Uterus (tissue), 3 donors: ENCODE measurements at regions not wholly inside any gene's neighbourhood (a gene's known extent, or its start where the extent isn't known, plus 50 kb on each side); places are given as distances from the start of the nearest gene placed in this dataset.

Experiments used
- DNase-seq, 2 donors: peaks; one replicate each; pipeline ENCODE4 v3.0.0-alpha.2; 2019 to 2020
- H3K27ac ChIP-seq, 2 donors: fragments of 200-600 bp; sonication (generic); 1 replicate in 1 of 2; 2 replicates in 1 of 2; pipeline ENCODE4 v1.5.1; 2016 to 2018
- H3K27me3 ChIP-seq, 2 donors: fragments of 200-600 bp; sonication (generic); one replicate each; pipeline ENCODE4 v1.5.1; 2018 to 2019; ENCODE audit warnings: control low read depth in 1 of 2
- H3K36me3 ChIP-seq, 2 donors: fragments of 200-600 bp; sonication (generic); one replicate each; pipeline ENCODE4 v1.5.1; 2019; ENCODE audit warnings: control low read depth in 1 of 2
- H3K4me1 ChIP-seq, 2 donors: fragments of 200-600 bp; sonication (generic); one replicate each; pipeline ENCODE4 v1.5.1; 2018 to 2019; ENCODE audit warnings: control low read depth in 1 of 2
- H3K4me3 ChIP-seq, 2 donors: fragments of 200-600 bp; sonication (generic); 1 replicate in 1 of 2; 2 replicates in 1 of 2; pipeline ENCODE4 v1.5.1; 2018 to 2019; ENCODE audit warnings: mild to moderate bottlenecking in 1 of 2
- H3K9me3 ChIP-seq, 2 donors: fragments of 200-600 bp; sonication (generic); one replicate each; pipeline ENCODE4 v1.5.1; 2019; ENCODE audit warnings: control low read depth in 1 of 2
- CTCF ChIP-seq, 4 experiments: fragments of 200-600 bp in 2 of 4; fragments of 450-650 bp in 2 of 4; sonication (generic) in 2 of 4; IDR thresholded peaks; one replicate each; pipeline ENCODE4 v1.5.1; 2016 to 2019; ENCODE audit warnings: antibody characterized with exemption in 4 of 4, mild to moderate bottlenecking in 2 of 4, moderate library complexity in 1 of 4
- POLR2A ChIP-seq, 2 donors: fragments of 450-650 bp; IDR thresholded peaks; one replicate each; pipeline ENCODE4 v1.6.1; 2016; ENCODE audit warnings: antibody characterized with exemption in 2 of 2, mild to moderate bottlenecking in 1 of 2, moderate library complexity in 1 of 2
- intact Hi-C: fragments of 100-400 bp; cut with DNase I; formaldehyde crosslinking; loops from one replicate; pipeline ENCODE4 v1.15.1; 2023; ENCODE audit warnings: low total_unique reads
- donor health status: DM: yes; HTN: yes; CAD: no.

- no peak overlapping the region for H3K27ac ChIP-seq
- no peak for DNase-seq
- H3K27me3 ChIP-seq: no peaks in the 10 kb centered on the region
- no peaks in the 10 kb centered on the region for H3K36me3 ChIP-seq
- no peaks in the 10 kb centered on the region for H3K4me1 ChIP-seq
- no peaks in the 10 kb centered on the region for H3K9me3 ChIP-seq
- TF ChIP-seq CTCF (IDR thresholded peaks at IDR 0.05) (no peak), POLR2A (IDR thresholded peaks at IDR 0.05) (no peak)
- intact Hi-C loops: no loop called here
- no peak overlapping the region for H3K4me3 ChIP-seq
These were observed 842.2 kb downstream of the STIM2 start for GRCh38 chr4:27702730-27703431.

- H3K4me1 ChIP-seq: no peaks in the 10 kb centered on the region
- H3K36me3 ChIP-seq: no peaks in the 10 kb centered on the region
- intact Hi-C loops: no loop called here
- H3K27me3 ChIP-seq: no peaks in the 10 kb centered on the region
- no peak overlapping the region for H3K27ac ChIP-seq
- TF ChIP-seq POLR2A (IDR thresholded peaks at IDR 0.05) (no peak), CTCF (IDR thresholded peaks at IDR 0.05) (no peak)
- no peak overlapping the region for H3K4me3 ChIP-seq
- DNase-seq: no peak
- H3K9me3 ChIP-seq: no peaks in the 10 kb centered on the region
These were observed 843.1 kb downstream of the STIM2 start for GRCh38 chr4:27703771-27704170.

GRCh38 chr4:27711041-27711440 lies 850.4 kb downstream of the STIM2 start:
- no peaks in the 10 kb centered on the region for H3K4me1 ChIP-seq
- no peak overlapping the region for H3K27ac ChIP-seq
- intact Hi-C loops: no loop called here
- no peaks in the 10 kb centered on the region for H3K27me3 ChIP-seq
- TF ChIP-seq CTCF (IDR thresholded peaks at IDR 0.05) (no peak), POLR2A (IDR thresholded peaks at IDR 0.05) (no peak)
- H3K36me3 ChIP-seq: no peaks in the 10 kb centered on the region
- no peak for DNase-seq
- no peaks in the 10 kb centered on the region for H3K9me3 ChIP-seq
- H3K4me3 ChIP-seq: no peak overlapping the region

- Histone ChIP-seq H3K36me3 (no peaks in the 10 kb centered on the region), H3K4me3 (no peak overlapping the region), H3K27me3 (no peaks in the 10 kb centered on the region), H3K9me3 (no peaks in the 10 kb centered on the region), H3K4me1 (no peaks in the 10 kb centered on the region), H3K27ac (no peak overlapping the region)
- intact Hi-C loops: no loop called here
- DNase-seq: no peak
- TF ChIP-seq POLR2A (IDR thresholded peaks at IDR 0.05) (no peak), CTCF (IDR thresholded peaks at IDR 0.05) (no peak)
These were observed 853.4 kb downstream of the STIM2 start for GRCh38 chr4:27714073-27714472.

- Histone ChIP-seq H3K27me3 (no peaks in the 10 kb centered on the region), H3K36me3 (no peaks in the 10 kb centered on the region), H3K9me3 (no peaks in the 10 kb centered on the region), H3K4me1 (no peaks in the 10 kb centered on the region), H3K4me3 (no peak overlapping the region), H3K27ac (no peak overlapping the region)
- TF ChIP-seq CTCF (IDR thresholded peaks at IDR 0.05) (no peak), POLR2A (IDR thresholded peaks at IDR 0.05) (no peak)
- intact Hi-C loops: no loop called here
- no peak for DNase-seq
These were observed 856.2 kb downstream of the STIM2 start for GRCh38 chr4:27716693-27717430.
